ENCODE measurements at regions not wholly inside any gene's neighbourhood (a gene's known extent, or its start where the extent isn't known, plus 50 kb on each side); places are given as distances from the start of the nearest gene placed in this dataset.
A peak's percentile ranks its signal among the peaks of the same experiment; 100 is the strongest.

DNA sequence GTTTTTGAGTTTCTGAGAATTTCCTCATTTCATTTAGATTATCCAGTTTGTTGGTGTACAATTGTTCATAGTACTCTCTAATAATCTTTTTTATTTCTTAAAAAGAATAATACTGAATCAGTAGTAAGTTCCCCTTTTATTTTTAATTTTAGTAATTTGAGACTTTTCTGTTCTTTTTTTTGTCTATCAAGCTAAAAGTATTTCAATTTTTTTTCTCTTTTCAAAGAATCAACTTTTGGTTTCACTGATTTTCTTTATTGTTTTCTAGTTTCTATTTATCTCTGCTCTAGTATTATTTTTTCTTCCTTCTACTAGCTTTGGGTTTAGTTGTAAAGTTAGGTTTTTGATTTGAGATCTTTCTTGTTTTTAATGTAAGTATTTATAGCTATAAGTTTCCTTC, 60.6 kb upstream of the ARL15 start:
- FAIRE-seq (no peak), DNase-seq (ENCODE audit: insufficient read length, low spot score) (no peak)

- no peak for DNase-seq (ENCODE audit: insufficient read length, low spot score)
- no peak for FAIRE-seq
Measured at GRCh38 chr5:54367844-54368243, 57.5 kb upstream of the ARL15 start.

GRCh38 chr5:54366707-54367106, 56.3 kb upstream of the ARL15 start:
- no peak for FAIRE-seq

DNA sequence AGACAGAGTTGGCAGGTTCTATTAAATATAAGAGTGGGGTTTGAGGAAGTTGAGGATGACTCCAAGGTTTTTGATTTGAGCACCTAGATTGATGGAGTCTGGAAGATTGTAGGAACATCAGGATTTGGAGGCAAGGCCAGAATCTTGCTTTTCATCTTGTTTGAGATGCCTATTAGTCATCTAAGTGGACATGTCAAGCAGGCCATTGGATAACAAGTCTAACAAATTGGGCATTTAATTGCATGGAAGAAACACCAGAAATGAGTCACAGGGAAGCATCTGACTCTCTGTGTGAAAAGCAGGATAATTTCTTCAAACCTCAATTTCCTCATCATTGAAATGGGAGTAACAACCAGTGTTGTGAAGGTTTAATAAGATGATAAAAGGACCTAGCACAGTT, 53.3 kb upstream of the ARL15 start:
- no peak for DNase-seq (ENCODE audit: insufficient read length, low spot score)
- FAIRE-seq = no peak

More at GRCh38 chr5:54366707-54367106, 56.3 kb upstream of the ARL15 start:
- no peak for DNase-seq (ENCODE audit: insufficient read length, low spot score)

DNA sequence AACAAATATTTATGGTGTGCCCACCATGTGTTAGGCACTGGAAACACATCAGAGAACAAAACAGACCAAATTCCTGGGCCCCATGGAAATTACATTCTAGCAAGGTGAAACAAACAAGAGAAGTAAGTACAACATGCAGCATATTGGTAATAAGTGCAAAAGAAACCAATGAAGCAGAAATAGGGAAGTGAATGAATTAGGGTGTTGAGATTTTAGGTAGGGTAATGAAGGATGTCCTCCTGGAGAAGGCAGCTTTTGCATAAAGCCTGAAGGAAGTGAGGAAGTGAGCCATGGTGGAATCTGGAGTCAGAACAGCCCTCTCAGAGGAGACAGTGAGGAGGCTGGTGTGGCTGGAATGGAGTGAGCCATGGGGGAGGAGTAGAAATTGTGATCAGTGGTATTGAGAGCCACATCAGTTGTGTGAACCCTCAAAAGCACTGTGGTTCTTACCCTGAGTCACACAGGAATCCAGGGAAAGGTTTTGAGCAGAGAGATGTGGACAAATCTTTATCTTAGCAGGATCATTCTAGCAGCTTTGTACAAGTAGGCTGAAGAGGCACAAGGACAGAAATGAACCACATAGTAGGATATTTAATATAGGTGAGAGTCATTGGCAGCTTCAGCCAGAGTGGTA, 52.7 kb upstream of the ARL15 start:
- no peak for DNase-seq (ENCODE audit: insufficient read length, low spot score)
- FAIRE-seq = peak; percentile 9

DNA sequence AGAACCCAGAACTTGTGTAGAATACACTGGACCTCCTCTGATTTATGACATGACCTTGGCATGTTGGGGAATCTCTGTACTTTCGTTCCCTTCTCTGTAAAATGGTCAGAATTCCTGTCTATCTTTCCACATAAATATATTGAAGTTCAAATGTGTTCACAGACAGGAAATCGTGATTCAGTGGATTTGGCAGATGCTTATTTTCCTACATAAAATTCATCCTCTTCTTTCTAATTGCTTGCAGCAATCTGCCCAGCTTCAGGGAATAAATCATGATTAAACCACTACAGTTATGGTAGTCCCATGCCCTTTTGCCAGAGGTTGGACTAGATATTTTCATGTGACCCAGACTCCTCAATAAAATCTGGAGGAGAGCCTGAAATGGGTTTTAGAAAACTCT, 52.1 kb upstream of the ARL15 start:
- FAIRE-seq = no peak
- DNase-seq (ENCODE audit: insufficient read length, low spot score) = no peak

- no peak for DNase-seq (ENCODE audit: insufficient read length, low spot score)
- no peak for FAIRE-seq
Measured at GRCh38 chr5:54361691-54362411, 51.5 kb upstream of the ARL15 start.

GRCh38 chr5:54360925-54361662, 50.7 kb upstream of the ARL15 start:
- FAIRE-seq = no peak
- no peak for DNase-seq (ENCODE audit: insufficient read length, low spot score)
